Peyer's patch (tissue), 4 donors: ENCODE measurements at regions not wholly inside any gene's neighbourhood (a gene's known extent, or its start where the extent isn't known, plus 50 kb on each side); places are given as distances from the start of the nearest gene placed in this dataset.

Source experiments
- POLR2A ChIP-seq, 2 donors: fragments of 450-650 bp; IDR thresholded peaks; one replicate each; pipeline ENCODE4 v1.5.1; 2017; ENCODE audit warnings: antibody characterized with exemption in 2 of 2, mild to moderate bottlenecking in 2 of 2, moderate library complexity in 2 of 2
- TF ChIP-seq, protein P1 (sequence below), 6 experiments: fragments of 450-650 bp in 4 of 6; fragments of 200-600 bp in 2 of 6; sonication (generic) in 1 of 6; IDR thresholded peaks; one replicate each; pipeline ENCODE4 v1.5.1; 2017 to 2019; ENCODE audit warnings: antibody characterized with exemption in 6 of 6, mild to moderate bottlenecking in 3 of 6, moderate library complexity in 1 of 6

DNA sequence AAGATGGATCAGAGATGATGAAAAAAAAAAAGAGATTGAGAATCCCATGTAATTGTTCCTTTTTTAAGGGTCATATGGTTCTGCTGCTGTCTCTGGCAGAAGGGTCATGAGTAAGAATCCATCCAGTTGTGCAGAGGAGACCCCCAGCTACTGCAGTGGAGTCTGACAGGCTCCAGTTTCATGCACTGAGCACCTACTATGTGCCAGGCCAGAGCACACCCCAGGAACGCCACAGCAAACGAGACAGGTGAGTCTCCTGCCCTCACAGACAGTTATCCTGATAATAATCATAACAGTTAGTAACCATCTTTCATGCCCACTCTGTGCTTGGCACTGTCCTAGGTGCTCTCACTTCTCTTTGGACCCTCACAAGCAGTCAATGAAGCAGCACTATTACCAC is 420.0 kb downstream of the MATN1 start:
- no peak for TF ChIP-seq POLR2A (IDR thresholded peaks at IDR 0.05)
- TF ChIP-seq, protein P1, sequence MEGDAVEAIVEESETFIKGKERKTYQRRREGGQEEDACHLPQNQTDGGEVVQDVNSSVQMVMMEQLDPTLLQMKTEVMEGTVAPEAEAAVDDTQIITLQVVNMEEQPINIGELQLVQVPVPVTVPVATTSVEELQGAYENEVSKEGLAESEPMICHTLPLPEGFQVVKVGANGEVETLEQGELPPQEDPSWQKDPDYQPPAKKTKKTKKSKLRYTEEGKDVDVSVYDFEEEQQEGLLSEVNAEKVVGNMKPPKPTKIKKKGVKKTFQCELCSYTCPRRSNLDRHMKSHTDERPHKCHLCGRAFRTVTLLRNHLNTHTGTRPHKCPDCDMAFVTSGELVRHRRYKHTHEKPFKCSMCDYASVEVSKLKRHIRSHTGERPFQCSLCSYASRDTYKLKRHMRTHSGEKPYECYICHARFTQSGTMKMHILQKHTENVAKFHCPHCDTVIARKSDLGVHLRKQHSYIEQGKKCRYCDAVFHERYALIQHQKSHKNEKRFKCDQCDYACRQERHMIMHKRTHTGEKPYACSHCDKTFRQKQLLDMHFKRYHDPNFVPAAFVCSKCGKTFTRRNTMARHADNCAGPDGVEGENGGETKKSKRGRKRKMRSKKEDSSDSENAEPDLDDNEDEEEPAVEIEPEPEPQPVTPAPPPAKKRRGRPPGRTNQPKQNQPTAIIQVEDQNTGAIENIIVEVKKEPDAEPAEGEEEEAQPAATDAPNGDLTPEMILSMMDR (IDR thresholded peaks at IDR 0.05), result no peak
